HCEC 1CT (cell line): ENCODE measurements at regions not wholly inside any gene's neighbourhood (a gene's known extent, or its start where the extent isn't known, plus 50 kb on each side); places are given as distances from the start of the nearest gene placed in this dataset.

Experiments used
- DNase-seq: peaks from one replicate; pipeline ENCODE4 v3.0.0-alpha.2; 2017

GRCh38 chr3:167958141-167958540, 137.6 kb downstream of the GOLIM4 start:
- DNase-seq = peak; percentile 47

GRCh38 chr3:167952969-167953368, 142.8 kb downstream of the GOLIM4 start:
- no peak for DNase-seq

- DNase-seq = no peak
Observed at GRCh38 chr3:167950212-167950611, 145.5 kb downstream of the GOLIM4 start.

GRCh38 chr3:167941234-167941995, 154.3 kb downstream of the GOLIM4 start:
- DNase-seq = peak; percentile 92

GRCh38 chr3:167940241-167940640, 155.5 kb downstream of the GOLIM4 start:
- DNase-seq = peak; percentile 17

- DNase-seq = no peak
Observed at GRCh38 chr3:167938516-167938915, 157.2 kb downstream of the GOLIM4 start.

GRCh38 chr3:167936019-167936418, 159.7 kb downstream of the GOLIM4 start:
- no peak for DNase-seq

GRCh38 chr3:167930453-167930852, 165.3 kb downstream of the GOLIM4 start:
- DNase-seq = no peak

GRCh38 chr3:167929968-167930367, 165.8 kb downstream of the GOLIM4 start:
- DNase-seq = no peak

GRCh38 chr3:167928381-167928780, 167.3 kb downstream of the GOLIM4 start:
- no peak for DNase-seq

GRCh38 chr3:167920747-167921146, 175.0 kb downstream of the GOLIM4 start:
- no peak for DNase-seq

GRCh38 chr3:167919590-167919989, 176.1 kb downstream of the GOLIM4 start:
- DNase-seq = no peak

- no peak for DNase-seq
Observed at GRCh38 chr3:167918686-167919085, 177.0 kb downstream of the GOLIM4 start.

- no peak for DNase-seq
Observed at GRCh38 chr3:167918008-167918596, 177.6 kb downstream of the GOLIM4 start.

- DNase-seq = peak; percentile 73
Observed at GRCh38 chr3:167913219-167913835, 177.8 kb downstream of the SERPINI1 start.

- no peak for DNase-seq
Observed at GRCh38 chr3:167909952-167910351, 174.4 kb downstream of the SERPINI1 start.

- DNase-seq = no peak
Observed at GRCh38 chr3:167909504-167909896, 174.0 kb downstream of the SERPINI1 start.

- no peak for DNase-seq
Observed at GRCh38 chr3:167908746-167909503, 173.4 kb downstream of the SERPINI1 start.

- no peak for DNase-seq
Observed at GRCh38 chr3:167908221-167908620, 172.7 kb downstream of the SERPINI1 start.

- no peak for DNase-seq
Observed at GRCh38 chr3:167901138-167901537, 165.6 kb downstream of the SERPINI1 start.

GRCh38 chr3:167899093-167899492, 163.6 kb downstream of the SERPINI1 start:
- no peak for DNase-seq

- DNase-seq = no peak
Observed at GRCh38 chr3:167898091-167898490, 162.6 kb downstream of the SERPINI1 start.

- DNase-seq = no peak
Observed at GRCh38 chr3:167895684-167896083, 160.2 kb downstream of the SERPINI1 start.
